Astrocyte of the hippocampus (primary cell): ENCODE measurements at regions not wholly inside any gene's neighbourhood (a gene's known extent, or its start where the extent isn't known, plus 50 kb on each side); places are given as distances from the start of the nearest gene placed in this dataset.

Experiments used
- DNase-seq: peaks from one replicate; pipeline ENCODE4 v3.0.0; 2011; ENCODE audit warnings: low read depth, low spot score

DNA sequence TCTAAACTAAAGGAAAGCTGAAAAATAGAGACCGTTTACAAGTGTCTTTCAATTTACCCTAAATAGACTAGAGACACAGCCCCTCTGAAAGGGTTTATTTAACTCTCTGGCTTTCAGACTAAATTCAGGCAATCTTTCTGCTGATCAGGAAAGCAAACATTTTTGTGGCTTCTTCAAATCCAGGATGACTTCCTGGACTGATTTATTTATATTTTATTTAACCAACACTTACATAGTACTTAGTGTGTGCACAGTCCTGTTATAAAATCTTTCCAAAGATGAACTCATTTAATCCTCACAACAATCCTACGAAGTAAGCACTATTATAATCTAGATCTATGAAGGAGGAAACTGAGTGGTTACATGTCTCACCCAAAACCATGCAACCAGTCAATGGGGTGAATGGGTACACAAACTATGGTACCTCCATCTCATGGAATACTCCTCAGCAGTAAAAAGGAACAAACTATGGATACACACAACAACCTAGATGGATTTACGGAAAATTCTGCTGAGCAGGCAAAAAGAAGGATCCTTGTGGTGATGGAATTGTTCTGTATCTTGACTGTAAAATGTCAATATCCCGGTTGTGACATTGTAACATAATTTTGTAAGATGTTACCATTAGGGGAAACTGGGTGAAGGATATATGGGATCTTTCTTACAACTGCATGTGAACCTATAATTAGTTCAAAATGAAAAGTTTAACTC lies 64.1 kb upstream of the MAMLD1 start:
- DNase-seq = no peak

DNA sequence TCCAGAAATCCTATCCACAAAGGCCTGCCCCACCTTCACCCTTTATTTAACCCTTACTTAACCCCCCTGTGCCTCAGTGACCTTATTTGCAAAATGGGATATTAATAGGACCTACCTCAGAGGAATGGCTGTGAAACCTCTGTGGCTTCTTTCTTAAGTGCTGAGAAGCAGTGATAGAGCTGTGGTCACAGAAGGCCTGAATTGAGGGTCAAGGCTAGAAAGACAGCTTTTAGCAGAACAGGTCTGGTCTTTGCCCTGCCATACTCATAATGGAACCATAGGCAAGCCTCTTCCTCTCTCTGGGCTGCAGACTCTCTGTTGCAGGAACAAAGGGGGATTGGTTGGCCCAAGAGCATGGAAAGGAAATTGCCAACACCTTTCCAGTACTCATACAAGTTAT lies 63.5 kb upstream of the MAMLD1 start:
- DNase-seq = no peak

DNA sequence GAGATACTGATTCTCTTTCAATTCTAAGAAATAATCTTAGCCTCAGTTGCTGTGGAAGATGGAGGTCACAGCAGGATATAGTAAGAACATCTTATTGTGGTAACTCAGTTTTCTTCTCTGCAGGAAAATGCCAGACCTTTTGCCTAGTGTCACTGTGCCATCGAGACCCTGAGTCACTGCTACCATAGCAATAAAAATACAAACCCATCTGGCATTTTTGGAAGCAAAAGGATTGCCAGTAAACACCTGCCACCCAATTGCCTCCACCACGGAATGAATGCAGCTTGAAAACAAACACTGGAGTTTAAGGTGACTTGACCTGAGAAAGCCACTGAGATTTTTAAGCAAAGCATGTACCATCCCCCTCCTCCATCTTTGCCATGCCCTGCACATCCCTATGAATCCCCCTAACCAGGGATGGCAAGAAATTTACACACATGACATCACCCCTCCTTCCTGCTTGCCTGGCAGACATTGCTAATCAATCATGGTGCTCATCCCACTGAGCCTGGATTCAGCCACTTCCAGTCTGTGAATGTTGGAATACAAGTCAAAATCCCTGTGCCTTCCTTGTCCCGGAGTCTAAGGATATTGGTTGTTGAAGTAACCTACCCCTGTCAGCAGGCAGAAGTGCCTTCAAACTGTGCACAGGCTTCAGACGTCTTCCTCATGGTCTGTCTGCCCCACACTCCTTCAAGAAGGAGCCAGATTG lies 59.6 kb upstream of the MAMLD1 start:
- no peak for DNase-seq

DNA sequence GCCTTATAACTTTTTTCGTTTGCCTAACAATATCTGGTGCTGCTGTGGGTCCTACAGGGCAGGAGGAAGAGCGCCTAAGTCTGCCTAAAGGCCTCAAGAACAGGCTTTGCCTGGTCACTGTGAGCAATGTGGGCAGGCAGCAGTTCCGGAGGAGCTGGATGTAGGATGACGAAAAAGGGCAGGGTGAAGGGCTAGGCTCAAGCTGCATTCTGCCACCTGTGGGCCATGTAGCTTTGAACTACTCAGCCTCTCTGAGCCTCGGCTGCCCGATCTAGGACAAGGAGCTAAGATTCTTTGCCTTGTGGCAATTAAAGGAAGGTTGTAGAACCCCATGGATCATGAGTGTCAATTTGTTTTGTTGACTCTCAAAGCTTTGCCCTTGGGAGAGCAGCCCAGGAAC lies 57.1 kb upstream of the MAMLD1 start:
- no peak for DNase-seq

DNA sequence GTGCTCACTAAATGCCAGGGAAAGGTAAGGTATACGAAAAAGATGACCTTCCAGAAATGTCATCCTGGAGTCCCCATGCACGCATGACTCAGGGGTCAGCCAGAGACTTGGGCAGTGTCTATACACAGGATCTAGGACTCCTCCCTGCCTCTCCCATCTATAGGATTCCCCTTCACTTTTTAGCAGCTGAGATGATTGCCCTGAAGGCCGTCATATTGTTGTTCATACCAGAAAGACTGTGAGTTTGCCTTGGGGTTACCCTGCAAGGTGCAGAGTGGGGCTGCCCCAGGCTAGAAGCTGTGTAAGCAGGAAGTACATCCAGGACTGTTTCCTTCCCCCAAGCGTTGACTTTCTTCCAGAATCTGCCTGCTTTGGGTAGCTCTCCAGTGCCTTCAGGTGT lies 55.1 kb upstream of the MAMLD1 start:
- DNase-seq = no peak

DNA sequence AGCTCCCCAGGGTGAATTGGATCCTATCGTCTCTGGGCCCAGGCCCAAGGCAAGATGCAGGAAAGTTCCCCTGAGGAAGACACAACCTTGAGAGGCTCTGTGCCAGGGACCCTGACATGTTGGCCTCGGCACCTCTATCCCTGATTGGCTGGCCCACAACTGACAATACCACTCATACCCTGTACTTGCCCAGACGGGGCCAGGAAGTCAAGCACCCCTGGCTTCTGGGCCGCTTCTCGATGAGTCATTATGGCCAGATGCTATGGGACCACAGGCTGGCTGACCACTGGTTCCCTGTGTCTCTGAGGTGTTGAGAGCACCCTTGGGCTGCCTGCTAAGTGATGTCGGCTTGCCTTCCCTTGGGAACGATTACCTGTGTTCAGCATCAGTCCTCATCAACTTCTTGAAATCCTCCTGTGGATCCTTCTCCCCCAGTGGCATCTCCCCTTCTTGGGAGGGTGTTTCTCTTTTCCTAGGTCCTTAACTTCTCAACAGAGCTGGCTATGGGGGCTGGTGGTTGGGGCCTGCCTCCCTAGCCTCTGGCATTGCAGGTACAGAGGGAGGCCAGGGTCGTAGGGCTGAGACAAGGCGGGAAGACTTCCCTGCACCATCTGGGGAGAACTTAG lies 54.5 kb upstream of the MAMLD1 start:
- DNase-seq = no peak

DNA sequence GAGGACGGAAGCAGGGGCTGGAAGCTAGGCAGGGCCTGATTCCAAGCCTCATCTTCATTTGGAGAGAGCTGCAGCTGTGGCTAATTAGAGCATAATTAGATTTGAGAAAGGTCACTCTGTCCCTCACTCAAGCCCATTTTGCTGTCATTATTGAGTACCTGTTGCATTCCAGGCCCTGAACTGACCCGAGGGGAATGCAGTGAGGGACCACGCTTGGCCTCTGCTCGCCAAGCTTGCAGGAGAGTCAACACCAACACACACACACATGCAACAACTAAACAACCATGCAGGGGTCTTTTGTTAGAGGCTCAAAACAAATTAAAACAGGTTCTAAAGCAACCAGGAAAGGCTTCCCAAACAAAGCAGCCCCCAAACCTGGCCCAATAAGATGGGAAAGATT lies 52.7 kb upstream of the MAMLD1 start:
- DNase-seq = no peak

DNA sequence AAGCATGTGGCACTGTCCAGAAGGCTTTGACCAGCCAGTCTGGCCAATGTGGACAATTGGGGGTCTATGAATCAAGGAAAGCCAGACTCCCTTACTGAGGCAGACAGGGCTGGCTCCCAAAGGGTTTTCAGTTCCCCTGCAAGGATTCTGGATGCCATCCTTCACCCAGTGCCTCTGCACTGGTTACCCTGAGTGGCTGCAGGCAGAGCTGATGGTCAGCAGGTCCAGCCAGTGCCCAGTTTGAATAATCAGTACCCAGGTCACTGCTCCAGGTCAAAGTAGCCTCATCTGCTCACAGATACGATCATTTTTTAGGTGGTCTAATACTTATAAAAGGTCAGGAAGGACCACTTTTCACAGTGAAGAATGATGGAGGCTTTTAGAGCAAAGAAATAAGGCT lies 52.2 kb upstream of the MAMLD1 start:
- DNase-seq = no peak

DNA sequence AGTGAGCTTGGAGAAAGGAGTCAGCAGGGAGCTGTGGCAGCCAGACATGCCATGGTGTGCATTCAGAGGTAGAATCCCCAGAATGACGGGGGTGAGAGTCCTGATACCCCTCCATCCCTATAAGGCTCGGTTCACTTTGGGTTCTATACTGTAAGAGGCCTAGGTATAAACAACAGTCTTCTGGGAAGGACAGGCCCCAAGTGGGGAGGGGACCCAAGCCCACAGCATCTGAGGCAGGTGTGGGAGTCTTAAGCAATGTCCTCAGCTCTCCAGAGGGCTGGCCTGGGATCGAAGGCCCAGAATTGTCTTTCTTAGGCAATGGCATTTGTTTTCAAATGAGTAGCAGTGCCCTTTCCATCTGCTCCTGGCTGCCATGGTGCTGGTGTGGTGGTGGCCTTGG lies 50.2 kb upstream of the MAMLD1 start:
- DNase-seq = no peak
